ENCODE measurements at regions not wholly inside any gene's neighbourhood (a gene's known extent, or its start where the extent isn't known, plus 50 kb on each side); places are given as distances from the start of the nearest gene placed in this dataset.

DNA sequence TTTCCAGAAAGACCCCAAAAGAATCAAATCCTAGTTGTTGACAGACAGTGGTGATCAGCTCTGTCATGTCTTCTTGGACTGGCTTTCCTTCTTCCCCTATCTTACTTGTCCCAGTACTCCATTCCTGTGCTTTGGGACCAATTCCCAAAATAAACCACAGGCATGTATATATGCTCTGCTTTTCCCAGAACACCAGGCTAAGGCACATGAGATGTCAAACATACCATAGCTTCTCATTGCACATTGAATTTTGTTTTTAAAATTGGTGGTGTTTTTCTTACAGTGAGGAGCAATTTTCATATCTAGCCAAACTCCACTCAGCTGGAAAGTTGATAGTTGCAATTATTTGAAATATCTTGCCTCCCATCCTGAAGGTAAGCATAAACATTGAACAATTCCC, 88.9 kb upstream of the RGPD4 start:
- H4K20me1 ChIP-seq (ENCODE audit: control insufficient read depth, insufficient read depth, low read length, poor library complexity, severe bottlenecking) = no peaks in the 10 kb centered on the region
- H3K27ac ChIP-seq (ENCODE audit: low read length in 2 of 2) = no peak overlapping the region
- no peaks in the 10 kb centered on the region for H3K4me1 ChIP-seq (ENCODE audit: control insufficient read depth in 2 of 2, insufficient read depth in 2 of 2, low read length in 2 of 2)
- H3K9ac ChIP-seq (ENCODE audit: low read length) = no peak overlapping the region
- H3K27ac Mint-ChIP-seq = no peak overlapping the region
- DNase-seq (no peak), ATAC-seq (ENCODE audit: low read depth) (no peak)
- no peaks in the 10 kb centered on the region for H3K9me3 Mint-ChIP-seq (ENCODE audit: insufficient read depth)
- POLR2A ChIA-PET = no interaction called here
- no peaks in the 10 kb centered on the region for H3K27me3 ChIP-seq (replicated peaks in 1 of 4; ENCODE audit: control extremely low read depth in 1 of 4, control insufficient read depth in 3 of 4, insufficient read depth in 4 of 4, low read length in 3 of 4)
- no peak for TF ChIP-seq EZH2 (IDR thresholded peaks at IDR 0.05; ENCODE audit: borderline replicate concordance, insufficient read depth, low read depth, low read length, poor library complexity, severe bottlenecking)
- TF ChIP-seq, protein P1, sequence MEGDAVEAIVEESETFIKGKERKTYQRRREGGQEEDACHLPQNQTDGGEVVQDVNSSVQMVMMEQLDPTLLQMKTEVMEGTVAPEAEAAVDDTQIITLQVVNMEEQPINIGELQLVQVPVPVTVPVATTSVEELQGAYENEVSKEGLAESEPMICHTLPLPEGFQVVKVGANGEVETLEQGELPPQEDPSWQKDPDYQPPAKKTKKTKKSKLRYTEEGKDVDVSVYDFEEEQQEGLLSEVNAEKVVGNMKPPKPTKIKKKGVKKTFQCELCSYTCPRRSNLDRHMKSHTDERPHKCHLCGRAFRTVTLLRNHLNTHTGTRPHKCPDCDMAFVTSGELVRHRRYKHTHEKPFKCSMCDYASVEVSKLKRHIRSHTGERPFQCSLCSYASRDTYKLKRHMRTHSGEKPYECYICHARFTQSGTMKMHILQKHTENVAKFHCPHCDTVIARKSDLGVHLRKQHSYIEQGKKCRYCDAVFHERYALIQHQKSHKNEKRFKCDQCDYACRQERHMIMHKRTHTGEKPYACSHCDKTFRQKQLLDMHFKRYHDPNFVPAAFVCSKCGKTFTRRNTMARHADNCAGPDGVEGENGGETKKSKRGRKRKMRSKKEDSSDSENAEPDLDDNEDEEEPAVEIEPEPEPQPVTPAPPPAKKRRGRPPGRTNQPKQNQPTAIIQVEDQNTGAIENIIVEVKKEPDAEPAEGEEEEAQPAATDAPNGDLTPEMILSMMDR (IDR thresholded peaks at IDR 0.05) = no peak
- H3K79me2 ChIP-seq (ENCODE audit: control insufficient read depth, insufficient read depth, low read length) = no peaks in the 10 kb centered on the region
- no peak overlapping the region for H3K4me3 Mint-ChIP-seq
- no peaks in the 10 kb centered on the region for H3K4me1 Mint-ChIP-seq
- intact Hi-C loops (cut with micrococcal nuclease) = no loop called here
- H3K9me3 ChIP-seq (ENCODE audit: control extremely low read depth in 1 of 3, control insufficient read depth in 2 of 3, insufficient read depth in 1 of 3, low read length in 2 of 3) = no peaks in the 10 kb centered on the region
- H3K27me3 Mint-ChIP-seq = no peaks in the 10 kb centered on the region
- CTCF ChIA-PET = no interaction called here
- H2AFZ ChIP-seq (ENCODE audit: insufficient read depth, low read depth, low read length, poor library complexity, severe bottlenecking) = no peak overlapping the region
- no peaks in the 10 kb centered on the region for H3K36me3 ChIP-seq (replicated peaks in 1 of 2; ENCODE audit: control extremely low read depth in 1 of 2, control insufficient read depth in 1 of 2, extremely low read depth in 1 of 2, insufficient read depth in 2 of 2, low read length in 1 of 2)
- no peak overlapping the region for H3K4me2 ChIP-seq (replicated peaks; ENCODE audit: low read depth, low read length, poor library complexity, severe bottlenecking)
- no peak overlapping the region for H3K4me3 ChIP-seq (ENCODE audit: control extremely low read depth in 1 of 5, extremely low read depth in 1 of 5, insufficient read depth in 1 of 5, low read depth in 2 of 5, low read length in 4 of 5)

DNA sequence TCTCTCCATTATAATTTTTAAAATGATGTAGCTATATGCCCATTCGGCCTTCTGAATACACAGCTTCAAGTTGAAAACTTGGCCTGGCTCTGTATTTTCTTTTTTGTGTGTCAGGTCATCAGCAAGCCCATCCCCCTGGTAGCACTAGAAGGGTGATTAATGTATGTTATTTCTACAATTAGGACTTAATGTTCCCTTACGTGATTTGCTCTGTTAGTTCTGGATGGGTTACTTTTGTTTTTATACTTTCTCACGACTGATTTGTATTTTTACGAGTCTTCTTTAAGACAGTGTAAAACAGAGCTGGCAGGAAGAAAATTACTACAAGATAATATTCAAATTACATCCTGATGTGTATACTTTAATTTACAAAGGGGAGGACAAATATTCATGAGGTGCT, 88.4 kb upstream of the RGPD4 start:
- no peak overlapping the region for H3K4me3 ChIP-seq (ENCODE audit: control extremely low read depth in 1 of 5, extremely low read depth in 1 of 5, insufficient read depth in 1 of 5, low read depth in 2 of 5, low read length in 4 of 5)
- ATAC-seq (ENCODE audit: low read depth) (no peak), DNase-seq (no peak)
- POLR2A ChIA-PET = no interaction called here
- H3K9me3 ChIP-seq (ENCODE audit: control extremely low read depth in 1 of 3, control insufficient read depth in 2 of 3, insufficient read depth in 1 of 3, low read length in 2 of 3) = no peaks in the 10 kb centered on the region
- no peak overlapping the region for H3K27ac ChIP-seq (ENCODE audit: low read length in 2 of 2)
- Mint-ChIP-seq H3K27me3 (no peaks in the 10 kb centered on the region), H3K4me3 (no peak overlapping the region), H3K9me3 (ENCODE audit: insufficient read depth) (no peaks in the 10 kb centered on the region), H3K4me1 (no peaks in the 10 kb centered on the region), H3K27ac (no peak overlapping the region)
- no peak overlapping the region for H2AFZ ChIP-seq (ENCODE audit: insufficient read depth, low read depth, low read length, poor library complexity, severe bottlenecking)
- H3K9ac ChIP-seq (ENCODE audit: low read length) = no peak overlapping the region
- no peaks in the 10 kb centered on the region for H4K20me1 ChIP-seq (ENCODE audit: control insufficient read depth, insufficient read depth, low read length, poor library complexity, severe bottlenecking)
- H3K27me3 ChIP-seq (replicated peaks in 1 of 4; ENCODE audit: control extremely low read depth in 1 of 4, control insufficient read depth in 3 of 4, insufficient read depth in 4 of 4, low read length in 3 of 4) = no peaks in the 10 kb centered on the region
- WGBS (ENCODE audit: insufficient coverage) = no CpG with 5 or more reads among the region's 4 CpGs
- CTCF ChIA-PET = no interaction called here
- no peak for TF ChIP-seq EZH2 (IDR thresholded peaks at IDR 0.05; ENCODE audit: borderline replicate concordance, insufficient read depth, low read depth, low read length, poor library complexity, severe bottlenecking)
- TF ChIP-seq, protein P1 (IDR thresholded peaks at IDR 0.05) = no peak
- no peaks in the 10 kb centered on the region for H3K79me2 ChIP-seq (ENCODE audit: control insufficient read depth, insufficient read depth, low read length)
- no peaks in the 10 kb centered on the region for H3K36me3 ChIP-seq (replicated peaks in 1 of 2; ENCODE audit: control extremely low read depth in 1 of 2, control insufficient read depth in 1 of 2, extremely low read depth in 1 of 2, insufficient read depth in 2 of 2, low read length in 1 of 2)
- intact Hi-C loops (cut with micrococcal nuclease) = no loop called here
- no peaks in the 10 kb centered on the region for H3K4me1 ChIP-seq (ENCODE audit: control insufficient read depth in 2 of 2, insufficient read depth in 2 of 2, low read length in 2 of 2)
- no peak overlapping the region for H3K4me2 ChIP-seq (replicated peaks; ENCODE audit: low read depth, low read length, poor library complexity, severe bottlenecking)

All from B cell (primary cell).